H9 (cell line): ENCODE measurements at regions not wholly inside any gene's neighbourhood (a gene's known extent, or its start where the extent isn't known, plus 50 kb on each side); places are given as distances from the start of the nearest gene placed in this dataset.

Source experiments
- DNase-seq: peaks from one replicate; pipeline ENCODE4 v3.0.0-alpha.2; 2017
- H2AFZ ChIP-seq: one replicate; pipeline ENCODE4 v1.6.1; 2013; ENCODE audit warnings: mild to moderate bottlenecking, low read length, control low read depth, moderate library complexity
- H2AK5ac ChIP-seq: 2 replicates; pipeline ENCODE4 v1.6.1; 2013; ENCODE audit warnings: low read length, control low read depth, mixed read lengths; ENCODE audit not compliant: insufficient read length
- H2BK120ac ChIP-seq: one replicate; pipeline ENCODE4 v1.6.1; 2013; ENCODE audit warnings: low read depth, mild to moderate bottlenecking, low read length, control low read depth, inconsistent platforms; ENCODE audit not compliant: poor library complexity, severe bottlenecking
- H2BK12ac ChIP-seq: 2 replicates; pipeline ENCODE4 v1.6.1; 2013; ENCODE audit warnings: low read length, control low read depth, mixed read lengths, low read depth; ENCODE audit not compliant: insufficient read length
- H2BK15ac ChIP-seq: 2 replicates; pipeline ENCODE4 v1.6.1; 2013; ENCODE audit warnings: low read depth, low read length, control low read depth
- H2BK20ac ChIP-seq: one replicate; pipeline ENCODE4 v1.6.1; 2013; ENCODE audit warnings: low read depth, mild to moderate bottlenecking, low read length, control low read depth, inconsistent platforms; ENCODE audit not compliant: poor library complexity, severe bottlenecking
- H2BK5ac ChIP-seq: 2 replicates; pipeline ENCODE4 v1.6.1; 2013; ENCODE audit warnings: low read length, control low read depth, mixed read lengths; ENCODE audit not compliant: insufficient read length
- H3K14ac ChIP-seq: 2 replicates; pipeline ENCODE4 v1.6.1; 2013; ENCODE audit warnings: low read length, control low read depth; ENCODE audit not compliant: insufficient read depth
- H3K18ac ChIP-seq: 2 replicates; pipeline ENCODE4 v1.6.1; 2013; ENCODE audit warnings: low read depth, mild to moderate bottlenecking, mixed read lengths, low read length, control low read depth; ENCODE audit not compliant: insufficient read length
- H3K23ac ChIP-seq: 2 replicates; pipeline ENCODE4 v1.6.1; 2013; ENCODE audit warnings: low read length, control low read depth, mixed read lengths, low read depth; ENCODE audit not compliant: insufficient read length
- H3K23me2 ChIP-seq: 2 replicates; pipeline ENCODE4 v1.6.1; 2013; ENCODE audit warnings: low read depth, mild to moderate bottlenecking, mixed read lengths, low read length, control low read depth; ENCODE audit not compliant: insufficient read length, poor library complexity, severe bottlenecking
- H3K27ac ChIP-seq: 2 replicates; pipeline ENCODE4 v1.5.1; 2013; ENCODE audit warnings: low read length, control low read depth, mixed read lengths, low read depth; ENCODE audit not compliant: insufficient read length
- H3K27me3 ChIP-seq: 2 replicates; pipeline ENCODE4 v1.6.1; 2013; ENCODE audit warnings: low read length, control low read depth, inconsistent platforms; ENCODE audit not compliant: insufficient read depth
- H3K4ac ChIP-seq: 2 replicates; pipeline ENCODE4 v1.6.1; 2013; ENCODE audit warnings: low read depth, mild to moderate bottlenecking, control low read depth, inconsistent platforms, low read length, moderate library complexity
- H3K4me1 ChIP-seq: 2 replicates; pipeline ENCODE4 v1.6.1; 2013; ENCODE audit warnings: low read length, control low read depth, inconsistent platforms; ENCODE audit not compliant: insufficient read depth
- H3K4me2 ChIP-seq: 2 replicates; pipeline ENCODE4 v1.6.1; 2013; ENCODE audit warnings: low read length, control low read depth, mixed read lengths; ENCODE audit not compliant: insufficient read length, insufficient read depth
- H3K56ac ChIP-seq: 2 replicates; pipeline ENCODE4 v1.6.1; 2013; ENCODE audit warnings: low read depth, mild to moderate bottlenecking, mixed read lengths, low read length, control low read depth; ENCODE audit not compliant: insufficient read length
- H3K79me1 ChIP-seq: 2 replicates; pipeline ENCODE4 v1.6.1; 2013; ENCODE audit warnings: low read depth, mild to moderate bottlenecking, moderate library complexity, low read length, control low read depth, inconsistent platforms; ENCODE audit not compliant: insufficient read depth, poor library complexity, severe bottlenecking
- H3K79me2 ChIP-seq: 2 replicates; pipeline ENCODE4 v1.6.1; 2013; ENCODE audit warnings: low read length, control low read depth, inconsistent platforms; ENCODE audit not compliant: insufficient read depth
- H3K9ac ChIP-seq: 2 replicates; pipeline ENCODE4 v1.6.1; 2013; ENCODE audit warnings: low read length, control low read depth, mixed read lengths; ENCODE audit not compliant: insufficient read length; ENCODE audit errors: extremely low read depth
- H3K9me3 ChIP-seq: one replicate; pipeline ENCODE4 v1.6.1; 2013; ENCODE audit warnings: low read depth, low read length, inconsistent platforms; ENCODE audit not compliant: control insufficient read depth
- H3T11ph ChIP-seq: one replicate; pipeline ENCODE4 v1.6.1; 2013; ENCODE audit warnings: mild to moderate bottlenecking, low read length, control low read depth, inconsistent platforms
- H4K20me1 ChIP-seq: one replicate; pipeline ENCODE4 v1.6.1; 2013; ENCODE audit not compliant: control insufficient read depth, insufficient read length, insufficient read depth
- H4K5ac ChIP-seq: 2 replicates; pipeline ENCODE4 v1.6.1; 2013; ENCODE audit warnings: low read depth, mild to moderate bottlenecking, mixed read lengths, low read length, control low read depth; ENCODE audit not compliant: insufficient read length
- H4K8ac ChIP-seq: replicated peaks from 2 replicates; pipeline ENCODE4 v1.6.1; 2013; ENCODE audit warnings: low read length, control low read depth, mixed read lengths, low read depth; ENCODE audit not compliant: insufficient read length
- H4K91ac ChIP-seq: 2 replicates; pipeline ENCODE4 v1.6.1; 2013; ENCODE audit warnings: low read depth, mild to moderate bottlenecking, moderate library complexity, mixed read lengths, low read length, control low read depth; ENCODE audit not compliant: insufficient read length
- H3K27ac Mint-ChIP-seq, 3 experiments: 2 replicates in 2 of 3; 3 replicates in 1 of 3; pipeline ENCODE4 v1.8.0; 2020 to 2021; ENCODE audit warnings: mixed read lengths in 3 of 3, mild to moderate bottlenecking in 1 of 3, moderate library complexity in 1 of 3
- H3K27me3 Mint-ChIP-seq: 2 replicates; pipeline ENCODE4 v1.8.0; 2021; ENCODE audit warnings: low read depth, mild to moderate bottlenecking, moderate library complexity, mixed read lengths
- H3K36me3 Mint-ChIP-seq, 3 experiments: 2 replicates in 2 of 3; 3 replicates in 1 of 3; pipeline ENCODE4 v1.8.0; 2020 to 2021; ENCODE audit warnings: low read depth in 3 of 3, mixed read lengths in 3 of 3; ENCODE audit not compliant: insufficient read depth in 1 of 3
- H3K4me1 Mint-ChIP-seq, 2 experiments: 2 replicates each; pipeline ENCODE4 v1.8.0; 2020; ENCODE audit warnings: mixed read lengths in 2 of 2
- H3K4me3 Mint-ChIP-seq, 2 experiments: 2 replicates in 1 of 2; 3 replicates in 1 of 2; pipeline ENCODE4 v1.8.0; 2020 to 2021; ENCODE audit warnings: mild to moderate bottlenecking in 2 of 2, mixed read lengths in 2 of 2, moderate library complexity in 1 of 2
- H3K9me3 Mint-ChIP-seq, 2 experiments: 2 replicates in 1 of 2; 3 replicates in 1 of 2; pipeline ENCODE4 v1.8.0; 2020; ENCODE audit warnings: mild to moderate bottlenecking in 2 of 2, mixed read lengths in 2 of 2, moderate library complexity in 1 of 2
- WGBS: extraction: QIAGEN DNeasy Blood & Tissue Kit; methylation state at CpG from one replicate; pipeline ENCODE4 v1.1.7; 2013; ENCODE audit warnings: missing lambda C conversion rate, low lambda C conversion rate, mixed read lengths; ENCODE audit not compliant: insufficient read length; ENCODE audit errors: extremely low coverage; 5-methylcytosine and 5-hydroxymethylcytosine counted together
- TF ChIP-seq, protein P1 (sequence below): fragments of 200-600 bp; sonication (generic); conservative IDR thresholded peaks from 3 replicates; pipeline ENCODE4 v1.8.0; 2021; ENCODE audit warnings: antibody characterized with exemption, mild to moderate bottlenecking

DNA sequence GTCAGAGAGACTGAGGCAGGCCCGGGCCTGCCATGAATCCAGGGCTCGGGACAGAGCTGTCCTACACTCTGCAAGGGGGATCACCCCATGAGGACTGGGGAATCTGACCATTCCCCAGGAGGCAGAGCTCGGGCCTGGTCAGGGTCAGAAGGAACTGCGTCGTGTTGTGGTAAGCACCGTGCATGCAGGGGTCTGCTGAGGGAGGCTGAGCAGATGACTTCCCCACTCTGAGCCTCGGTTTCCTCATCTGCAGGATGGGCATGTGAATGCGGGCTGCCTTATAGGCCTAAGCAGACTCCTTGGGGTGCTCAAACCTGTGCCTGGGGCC lies 61.6 kb upstream of the IQSEC1 start:
- H3K4me1 Mint-ChIP-seq = peaks cover 5 to 14% of the 10 kb centered on the region in 2 experiments; a peak in 3 of 4 replicates
- no peaks in the 10 kb centered on the region for H3K36me3 Mint-ChIP-seq
- Histone ChIP-seq H3K9me3 (no peaks in the 10 kb centered on the region), H3K23me2 (no peaks in the 10 kb centered on the region), H2BK20ac (no peak overlapping the region), H3K79me2 (no peaks in the 10 kb centered on the region), H3K4me1 (no peaks in the 10 kb centered on the region), H3K56ac (no peak overlapping the region), H2AK5ac (no peak overlapping the region), H3K4ac (no peak overlapping the region), H4K8ac (no peak overlapping the region), H4K5ac (no peak overlapping the region), H3K79me1 (no peaks in the 10 kb centered on the region), H2AFZ (no peak overlapping the region), H2BK12ac (no peak overlapping the region), H2BK5ac (no peak overlapping the region), H2BK120ac (no peak overlapping the region), H3K14ac (no peak overlapping the region), H3K23ac (no peak overlapping the region), H3K4me2 (no peak overlapping the region), H4K91ac (no peak overlapping the region), H3T11ph (no peak overlapping the region), H3K18ac (no peak overlapping the region), H3K27ac (no peak overlapping the region), H4K20me1 (no peaks in the 10 kb centered on the region), H3K27me3 (no peaks in the 10 kb centered on the region), H2BK15ac (no peak overlapping the region), H3K9ac (no peak overlapping the region)
- no CpG with 5 or more reads among the region's 8 CpGs for WGBS
- H3K27ac Mint-ChIP-seq = no peak overlapping the region
- no peaks in the 10 kb centered on the region for H3K9me3 Mint-ChIP-seq
- TF ChIP-seq, protein P1, sequence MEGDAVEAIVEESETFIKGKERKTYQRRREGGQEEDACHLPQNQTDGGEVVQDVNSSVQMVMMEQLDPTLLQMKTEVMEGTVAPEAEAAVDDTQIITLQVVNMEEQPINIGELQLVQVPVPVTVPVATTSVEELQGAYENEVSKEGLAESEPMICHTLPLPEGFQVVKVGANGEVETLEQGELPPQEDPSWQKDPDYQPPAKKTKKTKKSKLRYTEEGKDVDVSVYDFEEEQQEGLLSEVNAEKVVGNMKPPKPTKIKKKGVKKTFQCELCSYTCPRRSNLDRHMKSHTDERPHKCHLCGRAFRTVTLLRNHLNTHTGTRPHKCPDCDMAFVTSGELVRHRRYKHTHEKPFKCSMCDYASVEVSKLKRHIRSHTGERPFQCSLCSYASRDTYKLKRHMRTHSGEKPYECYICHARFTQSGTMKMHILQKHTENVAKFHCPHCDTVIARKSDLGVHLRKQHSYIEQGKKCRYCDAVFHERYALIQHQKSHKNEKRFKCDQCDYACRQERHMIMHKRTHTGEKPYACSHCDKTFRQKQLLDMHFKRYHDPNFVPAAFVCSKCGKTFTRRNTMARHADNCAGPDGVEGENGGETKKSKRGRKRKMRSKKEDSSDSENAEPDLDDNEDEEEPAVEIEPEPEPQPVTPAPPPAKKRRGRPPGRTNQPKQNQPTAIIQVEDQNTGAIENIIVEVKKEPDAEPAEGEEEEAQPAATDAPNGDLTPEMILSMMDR = no peak
- DNase-seq = no peak
- H3K27me3 Mint-ChIP-seq = no peaks in the 10 kb centered on the region; the same call in 1 of the 2 replicates
- no peak overlapping the region for H3K4me3 Mint-ChIP-seq
